Activated CD4-positive, alpha-beta T cell treated with anti-CD3 and anti-CD28 coated beads, Interleukin-2, amount 50 U/mL, for 48 hours (primary cell): ENCODE measurements at regions not wholly inside any gene's neighbourhood (a gene's known extent, or its start where the extent isn't known, plus 50 kb on each side); places are given as distances from the start of the nearest gene placed in this dataset.
A peak's percentile ranks its signal among the peaks of the same experiment; 100 is the strongest.
"Not testable (repeated sequence)": the region's sequence is repeated elsewhere in the genome, so short reads cannot be mapped to it uniquely, and the experiment has no call there.

ENCODE experiments used
- DNase-seq, 2 experiments: peaks; one replicate each; pipeline ENCODE4 v3.0.0-alpha.2; 2020

DNA sequence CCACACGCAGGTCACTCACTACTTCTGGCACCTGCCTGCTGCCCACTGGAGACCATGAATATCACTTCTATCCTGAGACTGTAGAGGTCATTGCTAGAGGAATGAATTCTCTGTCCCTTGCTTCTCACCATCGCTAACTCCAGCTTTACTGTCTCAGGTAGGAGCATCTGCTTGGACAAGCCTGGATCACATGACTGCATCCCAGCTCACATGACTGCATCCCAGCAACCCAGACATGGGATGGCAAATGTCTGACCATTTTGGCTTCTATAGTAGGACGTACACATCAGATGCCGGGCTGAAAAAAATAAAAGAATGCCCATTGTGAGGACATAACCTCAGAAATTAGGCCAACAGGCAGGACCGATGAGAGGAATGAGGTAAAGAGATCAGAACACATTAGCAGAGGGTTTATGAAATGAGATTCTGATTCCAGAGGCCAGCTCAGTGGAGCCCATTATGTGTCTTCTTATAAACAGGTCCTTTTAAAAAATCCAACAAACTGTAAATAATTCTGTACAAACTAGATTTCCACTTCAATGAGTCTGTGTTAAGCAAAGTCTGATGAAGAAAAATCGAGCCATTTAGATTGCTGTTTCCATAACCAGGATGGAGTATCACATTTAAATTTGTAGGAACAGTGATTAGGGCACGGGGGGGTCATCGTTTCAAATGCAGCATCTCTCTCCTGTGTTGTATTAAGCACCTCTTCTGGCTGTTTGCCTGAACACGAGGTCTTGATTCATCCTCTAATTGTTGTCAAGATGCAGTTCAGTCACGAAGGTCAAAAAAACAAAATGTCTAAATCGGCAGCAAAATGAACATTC, 126.7 kb downstream of the MTHFS start:
- no peak for DNase-seq

DNA sequence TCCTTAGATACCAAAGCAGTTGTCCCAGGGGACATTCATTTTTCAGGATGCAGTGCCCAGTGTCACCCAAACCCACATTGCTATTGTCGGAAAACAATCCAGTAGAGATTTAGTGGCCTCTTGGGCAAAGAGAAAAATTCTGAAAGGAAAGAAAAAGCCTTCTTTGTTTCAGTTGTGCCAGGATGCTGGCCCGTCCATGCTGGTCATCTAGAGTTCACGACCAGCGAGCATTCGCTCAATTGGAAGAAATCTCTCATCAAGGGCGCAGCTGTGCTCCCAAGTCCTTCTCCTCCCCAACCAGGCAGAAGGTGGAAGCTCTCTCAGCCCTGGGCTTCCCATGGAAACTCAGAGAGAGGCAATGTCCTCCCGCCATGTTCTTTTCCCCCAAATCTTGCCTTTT, 123.7 kb downstream of the MTHFS start:
- no peak for DNase-seq

DNA sequence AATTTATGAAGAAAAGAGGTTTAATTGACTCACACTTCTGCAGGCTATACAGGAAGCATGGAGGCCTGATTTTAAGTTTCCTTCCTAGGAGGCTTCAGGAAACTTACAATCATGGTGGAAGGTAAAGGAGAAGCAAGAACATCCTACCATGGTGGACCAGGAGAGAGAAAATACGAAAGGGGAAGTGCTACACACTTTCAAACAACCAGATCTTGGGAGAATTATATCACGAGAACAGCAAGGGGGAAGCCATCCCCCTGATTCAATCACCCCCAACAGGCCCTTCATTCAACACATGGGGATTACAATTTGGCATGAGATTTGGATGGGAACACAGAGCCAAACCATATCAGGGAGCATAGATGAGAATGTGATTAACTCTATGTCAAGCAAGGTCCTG, 121.0 kb downstream of the MTHFS start:
- no peak for DNase-seq

DNA sequence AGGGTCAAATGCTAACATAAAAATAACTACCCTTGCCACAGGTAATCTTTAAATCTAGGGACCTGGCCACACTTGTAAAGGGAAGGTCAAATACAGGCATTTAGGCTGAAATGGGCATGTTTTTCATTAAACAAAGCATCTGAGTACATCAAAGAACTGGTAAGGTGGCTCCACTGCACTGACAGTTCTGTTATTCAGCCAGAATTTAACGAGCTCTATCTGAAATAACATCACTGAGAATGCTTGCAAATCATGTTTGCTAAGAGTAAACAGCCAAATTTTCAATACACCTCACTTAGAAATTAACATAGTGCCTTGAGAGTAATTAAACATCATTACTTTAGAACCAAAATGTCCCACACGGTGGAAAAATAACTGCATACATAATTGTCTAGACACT, 118.9 kb downstream of the MTHFS start:
- DNase-seq, result no peak

DNA sequence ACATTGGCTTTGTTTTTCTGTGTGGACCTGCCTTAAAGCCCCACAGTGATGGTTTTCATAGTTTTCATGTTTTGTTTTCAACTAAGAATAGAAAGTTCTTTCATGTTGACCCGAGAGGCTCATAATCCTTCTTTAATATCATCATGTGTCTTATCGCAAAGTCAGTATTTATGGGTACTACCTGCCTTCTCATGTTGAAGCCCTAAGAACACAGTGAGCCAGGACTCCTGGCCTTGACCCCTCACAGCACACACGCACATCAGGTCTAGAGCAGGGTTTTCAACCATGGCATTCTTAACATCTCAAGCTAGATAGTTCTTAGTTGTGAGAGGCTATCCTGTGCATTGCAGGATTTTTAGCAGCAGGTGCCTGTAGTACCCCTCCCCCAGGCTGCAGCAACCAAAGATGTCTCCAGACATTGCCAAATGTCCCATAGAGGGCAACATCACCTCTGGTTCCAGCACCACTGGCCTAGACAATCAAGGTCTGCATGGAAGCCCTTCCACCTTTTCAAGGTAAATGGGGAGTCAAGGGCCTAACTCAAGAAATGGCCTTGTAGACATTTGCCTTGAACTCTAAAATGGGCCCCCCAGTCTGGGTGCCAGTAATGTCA, 118.3 kb downstream of the MTHFS start:
- no peak for DNase-seq

DNA sequence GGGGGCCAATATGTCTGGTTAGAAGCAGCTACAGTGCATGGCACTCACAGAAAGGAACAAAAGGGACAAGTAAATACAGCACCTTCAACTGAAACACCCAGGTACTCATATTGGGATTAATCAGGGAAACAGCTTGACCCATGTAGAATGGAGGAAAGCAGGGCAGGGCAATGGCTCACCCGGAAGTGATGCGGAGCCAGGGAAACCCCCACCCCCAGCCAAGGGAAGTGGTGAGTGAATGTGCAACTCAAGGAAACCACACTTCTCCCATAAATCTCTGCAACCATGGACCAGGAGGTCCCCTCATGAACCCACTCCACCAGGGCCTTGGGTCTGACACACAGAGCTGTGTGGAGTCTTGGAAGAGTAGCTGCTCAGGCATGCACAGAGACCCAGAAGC, 117.1 kb downstream of the MTHFS start:
- DNase-seq, result peak; percentile 22 to 43

DNA sequence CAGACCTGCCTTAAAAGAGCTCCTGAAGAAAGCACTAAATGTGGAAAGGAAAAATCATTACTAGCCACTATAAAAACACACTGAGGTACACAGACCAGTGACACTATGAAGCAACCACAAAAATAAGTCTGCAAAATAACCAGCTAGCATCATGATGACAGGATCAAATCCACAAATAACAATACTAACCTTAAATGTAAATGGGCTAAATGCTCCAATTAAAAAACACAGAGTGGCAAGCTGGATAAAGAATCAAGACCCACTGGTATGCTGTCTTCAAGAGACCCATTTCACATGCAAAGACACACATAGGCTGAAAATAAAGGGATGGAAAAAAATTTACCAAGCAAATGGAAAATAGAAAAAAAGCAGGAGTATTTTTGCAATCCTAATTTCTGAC, 114.5 kb downstream of the MTHFS start:
- not testable (repeated sequence) for DNase-seq
